OCI-LY3 (cell line): ENCODE measurements at regions not wholly inside any gene's neighbourhood (a gene's known extent, or its start where the extent isn't known, plus 50 kb on each side); places are given as distances from the start of the nearest gene placed in this dataset.

Experiments used
- H2AFZ ChIP-seq: fragments of 200-600, 300-600 bp; shearing (Covaris generic); 2 replicates; pipeline ENCODE4 v1.6.0; 2014; ENCODE audit warnings: antibody characterized with exemption, low read depth, low read length
- H3K27ac ChIP-seq: fragments of 200-600, 300-600 bp; sonication (generic); 2 replicates; pipeline ENCODE4 v1.5.1; 2014; ENCODE audit warnings: mild to moderate bottlenecking, low read length, moderate library complexity, mixed read lengths
- H3K27me3 ChIP-seq: fragments of 200-600, 300-600 bp; sonication (generic); 2 replicates; pipeline ENCODE4 v1.6.1; 2014; ENCODE audit warnings: low read depth, low read length, mixed read lengths
- H3K36me3 ChIP-seq: fragments of 200-600, 300-600 bp; sonication (generic); replicated peaks from 2 replicates; pipeline ENCODE3; 2014; ENCODE audit warnings: low read depth, low read length, mixed read lengths
- H3K4me1 ChIP-seq: fragments of 300-600, 200-600 bp; sonication (generic); 2 replicates; pipeline ENCODE4 v1.6.1; 2014; ENCODE audit warnings: low read length, mixed read lengths
- H3K4me2 ChIP-seq: fragments of 200-600, 300-600 bp; sonication (generic); 2 replicates; pipeline ENCODE4 v1.6.1; 2014; ENCODE audit warnings: low read length, mixed read lengths
- H3K4me3 ChIP-seq: fragments of 300-600, 200-600 bp; sonication (generic); 2 replicates; pipeline ENCODE4 v1.5.1; 2014; ENCODE audit warnings: antibody characterized with exemption, mild to moderate bottlenecking, low read length, moderate library complexity
- H3K79me2 ChIP-seq: fragments of 300-600, 200-600 bp; shearing (Covaris generic); 2 replicates; pipeline ENCODE4 v1.6.1; 2014; ENCODE audit warnings: mild to moderate bottlenecking, low read length, mixed read lengths
- H3K9ac ChIP-seq: fragments of 300-600, 200-600 bp; shearing (Covaris generic); 2 replicates; pipeline ENCODE4 v1.6.0; 2014; ENCODE audit warnings: mild to moderate bottlenecking, low read length, moderate library complexity
- H3K9me3 ChIP-seq: fragments of 200-600, 300-600 bp; shearing (Covaris generic); 2 replicates; pipeline ENCODE4 v1.6.1; 2014; ENCODE audit warnings: low read length, mixed read lengths; ENCODE audit not compliant: insufficient read depth
- H4K20me1 ChIP-seq: fragments of 200-600, 300-600 bp; sonication (generic); 2 replicates; pipeline ENCODE4 v1.6.1; 2016; ENCODE audit warnings: low read length, mixed read lengths; ENCODE audit not compliant: insufficient read depth
- CTCF ChIP-seq: fragments of 200-600, 300-600 bp; sonication (generic); IDR thresholded peaks from 2 replicates; pipeline ENCODE4 v1.5.1; 2014; ENCODE audit warnings: antibody characterized with exemption, low read length, low read depth
- EZH2phosphoT487 ChIP-seq: fragments of 200-600 bp; shearing (Covaris generic); IDR thresholded peaks from 2 replicates; pipeline ENCODE4 v1.6.1; 2018; ENCODE audit warnings: antibody characterized with exemption, mixed run types, low read depth

DNA sequence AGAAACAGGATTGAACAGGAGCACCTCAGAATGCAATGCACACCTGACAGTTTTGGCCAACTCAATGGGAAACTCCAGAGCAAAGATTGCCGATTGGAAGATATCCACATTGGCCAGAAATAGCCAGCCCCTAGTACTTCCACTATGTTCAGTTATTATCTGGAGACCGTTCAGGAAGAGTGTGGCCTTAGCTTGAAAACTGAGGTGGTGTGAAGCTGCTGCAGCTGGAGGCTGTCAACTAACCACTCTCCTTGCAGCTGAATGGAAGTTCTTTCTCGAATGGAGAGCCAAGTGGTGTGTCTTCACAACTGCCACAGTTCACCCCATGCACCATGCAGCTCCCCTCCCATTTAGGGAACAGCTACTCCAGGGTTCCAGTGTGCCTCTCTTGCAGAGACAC, 61.9 kb upstream of the DHX40 start:
- no peaks in the 10 kb centered on the region for H3K79me2 ChIP-seq
- H3K9me3 ChIP-seq: no peaks in the 10 kb centered on the region
- no peaks in the 10 kb centered on the region for H3K4me1 ChIP-seq
- H3K4me2 ChIP-seq: no peak overlapping the region
- no peaks in the 10 kb centered on the region for H3K36me3 ChIP-seq
- H4K20me1 ChIP-seq: no peaks in the 10 kb centered on the region
- H3K27ac ChIP-seq: no peak overlapping the region
- TF ChIP-seq EZH2phosphoT487 (no peak), CTCF (no peak)
- no peak overlapping the region for H3K4me3 ChIP-seq
- H3K9ac ChIP-seq: no peak overlapping the region
- H3K27me3 ChIP-seq: no peaks in the 10 kb centered on the region
- H2AFZ ChIP-seq: no peak overlapping the region

DNA sequence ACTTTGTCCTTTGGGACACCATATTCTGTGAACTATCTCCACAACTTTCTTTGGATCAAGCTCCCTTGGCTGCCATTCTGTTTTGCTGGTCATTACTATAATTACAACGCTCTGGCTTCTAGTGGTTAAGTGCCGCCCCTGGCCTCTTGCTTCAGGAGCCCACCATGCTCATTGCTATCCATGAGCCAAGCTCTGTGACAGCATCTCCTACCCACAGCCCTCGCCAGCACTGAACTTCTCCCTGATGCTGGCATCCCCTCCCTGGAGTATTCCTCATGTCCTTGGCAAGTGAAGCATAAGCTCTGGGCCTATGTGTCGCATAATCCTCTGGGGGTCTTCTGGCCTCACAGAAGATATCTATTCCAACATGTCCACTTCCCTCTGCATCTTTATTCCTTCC, 60.6 kb upstream of the DHX40 start:
- Histone ChIP-seq H3K4me3 (no peak overlapping the region), H3K79me2 (no peaks in the 10 kb centered on the region), H3K9me3 (no peaks in the 10 kb centered on the region), H3K27ac (no peak overlapping the region), H3K9ac (no peak overlapping the region), H4K20me1 (no peaks in the 10 kb centered on the region), H3K4me1 (no peaks in the 10 kb centered on the region), H3K27me3 (no peaks in the 10 kb centered on the region), H3K36me3 (no peaks in the 10 kb centered on the region), H2AFZ (no peak overlapping the region), H3K4me2 (no peak overlapping the region)
- no peak for TF ChIP-seq CTCF
- TF ChIP-seq EZH2phosphoT487: no peak

DNA sequence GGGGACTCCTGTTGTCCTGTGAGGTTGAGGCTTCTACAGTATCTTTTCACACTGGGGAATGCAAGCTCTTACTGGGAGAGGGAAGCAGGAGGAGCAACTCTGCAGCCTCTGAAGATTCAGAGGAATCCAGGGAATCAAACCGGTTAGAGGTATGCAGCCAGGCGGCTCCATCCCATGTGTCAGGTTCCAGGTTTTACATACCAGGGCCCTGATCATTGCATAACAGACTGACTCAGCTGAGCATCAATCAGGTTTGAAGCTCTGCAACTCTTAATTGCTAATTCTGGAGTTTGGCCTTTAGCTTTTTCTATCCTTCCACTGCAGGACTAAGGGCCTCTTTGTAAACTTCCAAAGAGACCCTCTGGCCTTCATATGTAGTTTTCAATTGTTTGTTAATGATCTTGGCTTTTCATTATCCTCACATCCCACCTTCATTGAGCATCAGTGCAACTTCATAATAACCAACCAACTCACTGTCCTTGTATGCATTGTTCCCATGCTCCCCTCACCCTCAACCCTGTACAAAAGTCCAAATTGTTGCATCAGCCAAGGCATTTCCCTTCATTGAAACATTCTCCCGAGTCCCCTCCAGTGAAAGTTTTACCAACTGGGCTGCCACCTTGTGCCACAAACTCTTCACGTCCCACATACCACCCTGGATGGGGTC, 59.7 kb upstream of the DHX40 start:
- Histone ChIP-seq H3K27ac (no peak overlapping the region), H3K4me1 (no peaks in the 10 kb centered on the region), H3K9ac (no peak overlapping the region), H3K36me3 (no peaks in the 10 kb centered on the region), H3K27me3 (no peaks in the 10 kb centered on the region), H3K4me2 (no peak overlapping the region), H3K9me3 (no peaks in the 10 kb centered on the region), H3K79me2 (no peaks in the 10 kb centered on the region), H3K4me3 (no peak overlapping the region), H4K20me1 (no peaks in the 10 kb centered on the region), H2AFZ (0 out of 2 replicates have a peak overlapping the region, but pooled peaks have one; percentile 25)
- TF ChIP-seq EZH2phosphoT487: no peak
- no peak for TF ChIP-seq CTCF

- Histone ChIP-seq H3K9ac (no peak overlapping the region), H2AFZ (no peak overlapping the region), H3K79me2 (no peaks in the 10 kb centered on the region), H3K36me3 (no peaks in the 10 kb centered on the region), H3K27me3 (no peaks in the 10 kb centered on the region), H3K4me2 (no peak overlapping the region), H3K4me1 (no peaks in the 10 kb centered on the region), H3K27ac (no peak overlapping the region), H4K20me1 (no peaks in the 10 kb centered on the region), H3K4me3 (no peak overlapping the region), H3K9me3 (no peaks in the 10 kb centered on the region)
- no peak for TF ChIP-seq EZH2phosphoT487
- TF ChIP-seq CTCF: no peak
These were observed 58.3 kb upstream of the DHX40 start for GRCh38 chr17:59506894-59507726.
